Activated CD8-positive, alpha-beta T cell treated with anti-CD3 and anti-CD28 coated beads for 36 hours (primary cell): ENCODE measurements at regions not wholly inside any gene's neighbourhood (a gene's known extent, or its start where the extent isn't known, plus 50 kb on each side); places are given as distances from the start of the nearest gene placed in this dataset.

Source experiments
- ATAC-seq: fragments of 200-7000 bp; cut with Tn5 transposase; one replicate; pipeline ENCODE4 v1.10.0; 2021; ENCODE audit warnings: mild to moderate bottlenecking, moderate library complexity
- CTCF ChIA-PET: fragments of 350-600 bp; sonication (Branson Sonifier 250); formaldehyde crosslinking; loops from one replicate; lab custom pipeline; 2021; ENCODE audit warnings: antibody characterized with exemption; lab: Charles Lee
- POLR2A ChIA-PET: fragments of 350-600 bp; sonication (Branson Sonifier 250); formaldehyde crosslinking; loops from one replicate; lab custom pipeline; 2021; ENCODE audit warnings: antibody characterized with exemption; lab: Charles Lee
- DNase-seq: peaks from one replicate; pipeline ENCODE4 v3.0.0-alpha.2; 2020
- H3K27ac Mint-ChIP-seq: one replicate; pipeline ENCODE4 v1.8.0; 2021; ENCODE audit warnings: mild to moderate bottlenecking, mixed read lengths
- H3K27me3 Mint-ChIP-seq: one replicate; pipeline ENCODE4 v1.8.0; 2021; ENCODE audit warnings: mixed read lengths
- H3K36me3 Mint-ChIP-seq: one replicate; pipeline ENCODE4 v1.8.0; 2021; ENCODE audit warnings: low read depth, mixed read lengths
- H3K4me1 Mint-ChIP-seq: one replicate; pipeline ENCODE4 v1.8.0; 2021; ENCODE audit warnings: low read depth, mixed read lengths
- H3K4me3 Mint-ChIP-seq: one replicate; pipeline ENCODE4 v1.8.0; 2021; ENCODE audit warnings: mild to moderate bottlenecking, moderate library complexity, mixed read lengths
- H3K9me3 Mint-ChIP-seq: one replicate; pipeline ENCODE4 v1.8.0; 2021; ENCODE audit warnings: mixed read lengths
- intact Hi-C: fragments of 100-400 bp; cut with micrococcal nuclease; formaldehyde crosslinking; loops from one replicate; pipeline ENCODE4 v1.10.0; 2022
- TF ChIP-seq, protein P1 (sequence below): fragments of 200-600 bp; IDR thresholded peaks from one replicate; pipeline ENCODE4 v1.8.0; 2022; ENCODE audit warnings: antibody characterized with exemption, mild to moderate bottlenecking

DNA sequence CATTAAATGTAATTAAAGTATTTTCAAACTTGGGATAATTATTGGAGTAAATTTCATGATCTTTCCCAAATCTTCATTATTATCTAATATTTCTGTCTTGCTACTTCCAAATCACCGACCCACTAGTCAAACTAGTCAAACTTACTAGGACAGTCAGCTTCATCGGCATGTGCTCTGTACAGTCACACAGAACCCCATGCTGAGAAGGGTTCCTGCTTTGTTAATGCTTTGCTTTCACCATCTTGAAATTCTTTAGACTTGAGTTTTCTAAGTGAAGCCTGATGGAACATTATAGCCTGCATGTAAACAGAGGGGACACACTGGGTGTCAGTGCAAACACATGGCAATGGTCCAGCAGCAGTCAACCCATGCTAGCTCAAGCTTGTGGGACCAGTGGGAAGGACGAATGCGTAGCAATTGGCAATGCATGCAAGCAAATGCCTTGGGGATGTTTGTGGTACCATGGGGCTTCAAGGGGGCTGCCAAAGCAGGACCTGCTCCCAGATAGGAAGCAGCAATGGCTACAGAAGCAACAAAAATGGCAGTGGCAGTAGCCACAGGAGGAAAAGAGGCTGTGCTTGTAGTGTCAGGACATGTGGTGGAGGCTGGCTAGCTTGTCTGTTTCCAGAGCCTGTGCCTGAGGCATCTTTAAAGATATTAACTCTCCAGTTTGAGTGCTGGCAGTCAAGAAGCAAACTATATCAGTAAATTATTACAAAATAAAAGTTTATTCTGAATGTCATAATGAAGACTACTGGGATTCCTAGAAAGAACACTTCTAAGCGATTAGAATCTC, 441.1 kb upstream of the SEMA3D start:
- TF ChIP-seq, protein P1, sequence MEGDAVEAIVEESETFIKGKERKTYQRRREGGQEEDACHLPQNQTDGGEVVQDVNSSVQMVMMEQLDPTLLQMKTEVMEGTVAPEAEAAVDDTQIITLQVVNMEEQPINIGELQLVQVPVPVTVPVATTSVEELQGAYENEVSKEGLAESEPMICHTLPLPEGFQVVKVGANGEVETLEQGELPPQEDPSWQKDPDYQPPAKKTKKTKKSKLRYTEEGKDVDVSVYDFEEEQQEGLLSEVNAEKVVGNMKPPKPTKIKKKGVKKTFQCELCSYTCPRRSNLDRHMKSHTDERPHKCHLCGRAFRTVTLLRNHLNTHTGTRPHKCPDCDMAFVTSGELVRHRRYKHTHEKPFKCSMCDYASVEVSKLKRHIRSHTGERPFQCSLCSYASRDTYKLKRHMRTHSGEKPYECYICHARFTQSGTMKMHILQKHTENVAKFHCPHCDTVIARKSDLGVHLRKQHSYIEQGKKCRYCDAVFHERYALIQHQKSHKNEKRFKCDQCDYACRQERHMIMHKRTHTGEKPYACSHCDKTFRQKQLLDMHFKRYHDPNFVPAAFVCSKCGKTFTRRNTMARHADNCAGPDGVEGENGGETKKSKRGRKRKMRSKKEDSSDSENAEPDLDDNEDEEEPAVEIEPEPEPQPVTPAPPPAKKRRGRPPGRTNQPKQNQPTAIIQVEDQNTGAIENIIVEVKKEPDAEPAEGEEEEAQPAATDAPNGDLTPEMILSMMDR, result no peak
- DNase-seq, result no peak
- ChIA-PET CTCF (no interaction called here), POLR2A (no interaction called here)
- no peaks in the 10 kb centered on the region for H3K27me3 Mint-ChIP-seq
- ATAC-seq, result no peak
- no peak overlapping the region for H3K4me3 Mint-ChIP-seq
- no peak overlapping the region for H3K27ac Mint-ChIP-seq
- H3K4me1 Mint-ChIP-seq, result no peaks in the 10 kb centered on the region
- peaks cover 8% of the 10 kb centered on the region for H3K9me3 Mint-ChIP-seq
- intact Hi-C loops, result no loop called here
- no peaks in the 10 kb centered on the region for H3K36me3 Mint-ChIP-seq

- Mint-ChIP-seq H3K36me3 (no peaks in the 10 kb centered on the region), H3K9me3 (peaks cover 12% of the 10 kb centered on the region), H3K27me3 (no peaks in the 10 kb centered on the region), H3K27ac (no peak overlapping the region), H3K4me1 (no peaks in the 10 kb centered on the region), H3K4me3 (no peak overlapping the region)
- TF ChIP-seq, protein P1, result no peak
- DNase-seq, result no peak
- ChIA-PET POLR2A (no interaction called here), CTCF (no interaction called here)
- ATAC-seq, result no peak
- intact Hi-C loops, result no loop called here
Measured at GRCh38 chr7:85622059-85622458, 435.2 kb upstream of the SEMA3D start.

DNA sequence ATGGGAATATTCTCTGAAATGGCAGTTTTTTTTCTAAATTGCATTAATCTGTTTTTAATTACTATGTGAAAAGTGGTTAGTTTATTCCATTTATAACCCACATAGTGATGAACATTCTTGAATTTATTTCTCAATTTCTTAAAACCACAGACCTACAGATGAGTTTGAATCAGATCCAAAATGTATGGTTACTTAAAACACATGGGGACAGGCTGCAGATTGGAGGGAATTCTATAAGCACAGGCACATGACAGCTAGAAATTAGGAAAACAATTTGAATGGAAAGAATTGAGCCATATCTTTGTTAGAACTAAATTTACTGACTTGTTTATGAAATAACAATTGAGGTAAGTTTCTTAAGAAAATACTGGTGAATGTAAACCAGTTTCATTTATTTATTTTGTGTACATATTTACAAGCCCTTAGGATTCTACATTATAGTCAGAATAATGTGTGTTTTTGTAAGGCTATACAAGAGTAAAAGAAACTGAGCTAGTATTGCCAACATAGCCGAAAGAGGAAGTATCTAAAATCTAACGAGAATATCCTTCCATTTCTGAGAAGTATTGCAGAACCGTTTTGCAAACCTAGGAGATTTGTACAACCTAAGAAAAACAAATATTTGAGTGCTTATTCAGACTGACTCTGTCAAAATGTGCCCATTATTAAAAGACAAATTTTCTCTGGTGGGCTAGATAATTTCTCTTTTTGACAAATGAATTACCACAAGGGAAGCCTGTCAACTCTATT, 434.3 kb upstream of the SEMA3D start:
- TF ChIP-seq, protein P1, result no peak
- Mint-ChIP-seq H3K27ac (no peak overlapping the region), H3K4me1 (no peaks in the 10 kb centered on the region), H3K36me3 (no peaks in the 10 kb centered on the region), H3K4me3 (no peak overlapping the region), H3K27me3 (no peaks in the 10 kb centered on the region), H3K9me3 (peaks cover 15% of the 10 kb centered on the region)
- ChIA-PET POLR2A (no interaction called here), CTCF (no interaction called here)
- no peak for DNase-seq
- intact Hi-C loops, result no loop called here
- ATAC-seq, result no peak

DNA sequence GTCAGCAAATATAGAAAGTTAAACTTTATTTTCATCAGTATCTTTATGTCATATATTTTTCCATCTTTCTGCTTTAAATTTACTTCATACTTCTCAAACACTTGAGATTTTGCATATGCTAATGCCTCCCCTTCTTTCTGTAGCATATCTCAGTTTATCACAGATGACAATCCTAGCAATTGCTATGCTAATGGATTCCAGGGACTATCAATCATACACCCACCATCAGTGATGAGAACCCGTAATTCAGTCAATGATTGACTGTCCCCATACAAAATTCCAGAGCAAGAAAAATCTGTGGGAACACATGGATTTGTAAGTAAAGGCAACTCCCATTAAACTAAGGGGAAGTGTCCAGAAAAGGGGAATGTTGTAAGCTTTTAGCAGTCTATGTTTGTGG, 432.4 kb upstream of the SEMA3D start:
- Mint-ChIP-seq H3K9me3 (peaks cover 15% of the 10 kb centered on the region), H3K27me3 (no peaks in the 10 kb centered on the region), H3K4me3 (no peak overlapping the region), H3K27ac (no peak overlapping the region), H3K36me3 (no peaks in the 10 kb centered on the region), H3K4me1 (no peaks in the 10 kb centered on the region)
- ChIA-PET CTCF (no interaction called here), POLR2A (no interaction called here)
- no peak for DNase-seq
- TF ChIP-seq, protein P1, result no peak
- ATAC-seq, result no peak
- intact Hi-C loops, result no loop called here

- no peaks in the 10 kb centered on the region for H3K36me3 Mint-ChIP-seq
- ChIA-PET CTCF (no interaction called here), POLR2A (no interaction called here)
- ATAC-seq, result no peak
- H3K4me3 Mint-ChIP-seq, result no peak overlapping the region
- intact Hi-C loops, result no loop called here
- H3K27me3 Mint-ChIP-seq, result no peaks in the 10 kb centered on the region
- H3K4me1 Mint-ChIP-seq, result no peaks in the 10 kb centered on the region
- peaks cover 10% of the 10 kb centered on the region for H3K9me3 Mint-ChIP-seq
- no peak overlapping the region for H3K27ac Mint-ChIP-seq
- no peak for DNase-seq
- TF ChIP-seq, protein P1, result no peak
Measured at GRCh38 chr7:85614684-85615083, 427.8 kb upstream of the SEMA3D start.
